Glutamatergic neuron (in vitro differentiated cells): ENCODE measurements at regions not wholly inside any gene's neighbourhood (a gene's known extent, or its start where the extent isn't known, plus 50 kb on each side); places are given as distances from the start of the nearest gene placed in this dataset.

Experiments used
- DNase-seq: peaks from one replicate; pipeline ENCODE4 v3.0.0; 2022
- H3K27ac Mint-ChIP-seq: one replicate; pipeline ENCODE4 v1.8.0; 2020; ENCODE audit warnings: mild to moderate bottlenecking, mixed read lengths, inconsistent platforms; ENCODE audit not compliant: unreplicated experiment
- H3K27me3 Mint-ChIP-seq: one replicate; pipeline ENCODE4 v1.8.0; 2020; ENCODE audit warnings: mild to moderate bottlenecking, moderate library complexity, mixed read lengths, inconsistent platforms; ENCODE audit not compliant: unreplicated experiment
- H3K36me3 Mint-ChIP-seq: one replicate; pipeline ENCODE4 v1.8.0; 2020; ENCODE audit warnings: mild to moderate bottlenecking, mixed read lengths, inconsistent platforms; ENCODE audit not compliant: unreplicated experiment
- H3K4me1 Mint-ChIP-seq: one replicate; pipeline ENCODE4 v1.8.0; 2020; ENCODE audit warnings: mild to moderate bottlenecking, low read depth, mixed read lengths, inconsistent platforms; ENCODE audit not compliant: unreplicated experiment
- H3K4me3 Mint-ChIP-seq: one replicate; pipeline ENCODE4 v1.8.0; 2020; ENCODE audit warnings: mild to moderate bottlenecking, mixed read lengths, inconsistent platforms; ENCODE audit not compliant: unreplicated experiment
- H3K9me3 Mint-ChIP-seq: one replicate; pipeline ENCODE4 v1.8.0; 2020; ENCODE audit warnings: mild to moderate bottlenecking, moderate library complexity, mixed read lengths, inconsistent platforms; ENCODE audit not compliant: unreplicated experiment
- TF ChIP-seq, protein P1 (sequence below): fragments of 200-600 bp; sonication (generic); IDR thresholded peaks from one replicate; pipeline ENCODE4 v1.5.0; 2021; ENCODE audit not compliant: partially characterized antibody, unreplicated experiment

DNA sequence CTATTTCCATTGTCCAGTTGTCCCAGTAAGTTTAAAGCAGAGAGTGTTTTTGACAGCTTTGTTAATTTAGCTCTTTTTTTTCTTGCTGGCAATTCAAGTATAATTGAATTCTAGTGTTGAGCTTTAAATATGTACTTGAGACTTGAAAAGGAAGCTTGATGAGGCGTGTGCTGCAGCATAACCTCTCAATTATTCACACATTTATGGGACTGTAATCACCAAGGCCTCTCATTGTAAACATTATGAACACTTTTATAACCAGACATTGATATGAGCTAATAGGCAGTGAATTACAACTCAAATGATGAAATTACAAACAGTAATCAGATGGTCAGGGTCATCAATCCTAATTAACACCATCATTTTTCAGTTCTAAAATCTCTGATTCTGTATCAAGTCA is 378.0 kb upstream of the DDHD1 start:
- H3K4me1 Mint-ChIP-seq, result peaks cover 4% of the 10 kb centered on the region
- no peak overlapping the region for H3K4me3 Mint-ChIP-seq
- TF ChIP-seq, protein P1, sequence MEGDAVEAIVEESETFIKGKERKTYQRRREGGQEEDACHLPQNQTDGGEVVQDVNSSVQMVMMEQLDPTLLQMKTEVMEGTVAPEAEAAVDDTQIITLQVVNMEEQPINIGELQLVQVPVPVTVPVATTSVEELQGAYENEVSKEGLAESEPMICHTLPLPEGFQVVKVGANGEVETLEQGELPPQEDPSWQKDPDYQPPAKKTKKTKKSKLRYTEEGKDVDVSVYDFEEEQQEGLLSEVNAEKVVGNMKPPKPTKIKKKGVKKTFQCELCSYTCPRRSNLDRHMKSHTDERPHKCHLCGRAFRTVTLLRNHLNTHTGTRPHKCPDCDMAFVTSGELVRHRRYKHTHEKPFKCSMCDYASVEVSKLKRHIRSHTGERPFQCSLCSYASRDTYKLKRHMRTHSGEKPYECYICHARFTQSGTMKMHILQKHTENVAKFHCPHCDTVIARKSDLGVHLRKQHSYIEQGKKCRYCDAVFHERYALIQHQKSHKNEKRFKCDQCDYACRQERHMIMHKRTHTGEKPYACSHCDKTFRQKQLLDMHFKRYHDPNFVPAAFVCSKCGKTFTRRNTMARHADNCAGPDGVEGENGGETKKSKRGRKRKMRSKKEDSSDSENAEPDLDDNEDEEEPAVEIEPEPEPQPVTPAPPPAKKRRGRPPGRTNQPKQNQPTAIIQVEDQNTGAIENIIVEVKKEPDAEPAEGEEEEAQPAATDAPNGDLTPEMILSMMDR, result no peak
- no peak overlapping the region for H3K27ac Mint-ChIP-seq
- no peak for DNase-seq
- H3K36me3 Mint-ChIP-seq, result no peaks in the 10 kb centered on the region
- no peaks in the 10 kb centered on the region for H3K9me3 Mint-ChIP-seq
- no peaks in the 10 kb centered on the region for H3K27me3 Mint-ChIP-seq

DNA sequence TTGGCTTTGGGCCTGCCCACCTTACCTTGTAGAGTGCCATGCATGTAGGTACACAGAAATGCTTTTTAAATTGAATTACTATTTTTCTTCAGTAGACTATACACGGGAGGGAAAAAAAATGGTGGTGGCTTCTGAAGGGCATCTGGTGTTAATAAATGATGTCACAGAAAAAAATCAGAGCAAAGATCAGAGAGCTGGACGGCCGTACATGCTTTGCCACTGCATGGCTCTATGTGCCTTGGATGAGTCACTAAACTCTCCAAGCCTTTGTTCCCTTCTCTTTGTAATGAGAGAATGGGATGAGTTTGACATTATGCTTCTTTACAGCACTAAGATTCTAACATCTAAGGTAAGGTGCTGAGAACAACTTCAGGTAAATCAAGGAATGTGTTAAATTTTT is 376.4 kb upstream of the DDHD1 start:
- Mint-ChIP-seq H3K4me1 (peaks cover 4% of the 10 kb centered on the region), H3K27ac (no peak overlapping the region), H3K9me3 (no peaks in the 10 kb centered on the region), H3K36me3 (no peaks in the 10 kb centered on the region), H3K27me3 (no peaks in the 10 kb centered on the region), H3K4me3 (no peak overlapping the region)
- DNase-seq, result no peak
- TF ChIP-seq, protein P1, result no peak

DNA sequence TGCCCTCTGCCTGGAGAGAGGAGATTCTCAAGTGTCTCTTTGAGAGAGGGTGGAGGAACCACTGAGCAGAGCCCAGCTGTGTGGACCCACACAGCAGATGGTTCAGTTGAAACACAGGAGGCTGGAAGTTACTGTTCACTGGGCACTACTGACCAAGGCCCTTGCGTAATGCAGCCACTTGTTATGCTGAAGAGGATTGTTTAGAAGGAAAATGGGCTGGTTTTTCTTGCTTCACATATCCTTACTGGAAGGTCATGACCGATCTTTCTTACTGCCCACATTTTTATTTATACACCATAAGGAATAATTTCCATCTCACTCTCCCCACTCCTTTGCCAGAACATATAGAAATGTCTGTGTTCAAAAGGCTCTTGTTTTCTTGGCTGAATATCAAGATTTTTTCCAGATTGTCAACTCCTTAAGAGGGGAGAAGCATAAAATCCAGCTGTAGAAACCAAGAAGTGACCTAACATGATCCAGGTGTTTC is 375.1 kb upstream of the DDHD1 start:
- Mint-ChIP-seq H3K36me3 (no peaks in the 10 kb centered on the region), H3K27me3 (peaks cover 1% of the 10 kb centered on the region), H3K27ac (no peak overlapping the region), H3K4me1 (peaks cover 4% of the 10 kb centered on the region), H3K9me3 (no peaks in the 10 kb centered on the region), H3K4me3 (no peak overlapping the region)
- no peak for DNase-seq
- TF ChIP-seq, protein P1, result no peak

DNA sequence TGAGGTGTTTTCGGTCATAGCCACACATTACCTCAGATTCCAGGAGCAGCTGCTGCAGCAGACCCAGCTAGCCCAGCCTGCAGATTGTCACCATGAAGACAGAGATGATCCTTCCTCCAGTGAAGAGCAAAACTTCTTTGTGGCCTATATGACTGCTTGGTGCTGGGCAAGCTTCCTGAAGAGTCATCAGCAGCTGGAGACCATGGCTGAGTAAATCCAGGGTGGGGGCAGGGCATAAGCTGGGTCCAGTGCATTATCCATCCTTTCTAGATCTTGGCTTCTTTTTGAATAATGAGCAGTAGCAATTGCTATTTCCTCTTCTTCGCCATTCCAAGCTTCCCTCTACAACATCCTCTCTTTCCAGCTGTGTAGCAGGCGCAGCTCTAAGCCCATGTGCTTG is 373.1 kb upstream of the DDHD1 start:
- Mint-ChIP-seq H3K4me3 (no peak overlapping the region), H3K4me1 (no peaks in the 10 kb centered on the region), H3K27ac (no peak overlapping the region), H3K36me3 (no peaks in the 10 kb centered on the region), H3K9me3 (no peaks in the 10 kb centered on the region), H3K27me3 (peaks cover 1% of the 10 kb centered on the region)
- no peak for DNase-seq
- TF ChIP-seq, protein P1, result no peak

DNA sequence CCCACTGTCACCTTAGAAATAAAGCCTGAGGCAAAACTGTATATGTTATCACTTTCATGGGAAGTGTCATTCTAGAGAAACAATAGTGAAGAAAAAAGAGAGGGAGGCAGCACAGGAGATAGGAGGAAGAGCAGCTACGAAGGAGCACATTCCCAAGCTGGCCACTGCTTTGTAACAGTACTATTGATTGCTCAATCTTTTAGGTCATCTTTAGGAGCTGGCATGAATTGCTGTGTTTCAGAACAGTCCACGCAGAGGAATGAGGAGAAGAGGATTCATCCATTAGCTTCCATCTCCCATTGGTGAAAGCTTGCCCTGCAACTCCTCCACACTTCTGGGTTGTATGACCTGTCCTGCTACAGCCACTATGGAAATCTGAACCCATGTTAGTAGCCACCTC is 372.5 kb upstream of the DDHD1 start:
- Mint-ChIP-seq H3K4me3 (no peak overlapping the region), H3K27ac (no peak overlapping the region), H3K4me1 (no peaks in the 10 kb centered on the region), H3K9me3 (no peaks in the 10 kb centered on the region), H3K27me3 (peaks cover 1% of the 10 kb centered on the region), H3K36me3 (no peaks in the 10 kb centered on the region)
- TF ChIP-seq, protein P1, result no peak
- no peak for DNase-seq
